ENCODE measurements at regions not wholly inside any gene's neighbourhood (a gene's known extent, or its start where the extent isn't known, plus 50 kb on each side); places are given as distances from the start of the nearest gene placed in this dataset.

DNA sequence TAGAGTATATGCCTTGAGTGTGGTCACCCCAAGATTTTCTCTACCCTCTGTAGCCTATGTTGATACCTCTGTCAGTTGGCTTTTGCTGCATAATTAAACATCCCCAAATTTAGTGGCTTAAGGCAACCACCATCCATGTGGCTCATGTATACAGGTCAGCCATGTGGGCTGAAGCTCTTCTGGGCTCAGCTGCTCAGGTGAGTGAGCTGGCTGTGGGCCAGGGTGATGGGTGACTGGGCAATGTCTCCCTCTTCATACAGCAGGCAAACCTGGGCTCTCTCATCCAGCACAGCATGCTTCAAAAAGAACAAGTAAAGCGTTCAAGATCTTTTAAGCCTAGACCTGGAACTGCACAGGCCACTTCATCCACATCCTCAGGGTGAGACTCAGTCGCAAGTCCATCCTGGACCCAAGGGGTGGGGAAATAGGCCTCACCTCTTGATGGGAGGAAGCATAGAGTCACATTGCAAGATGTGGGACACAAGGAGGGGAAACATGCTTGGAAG lies 188.2 kb upstream of the TAS2R1 start:
- Histone ChIP-seq H3K9me3 (no peaks in the 10 kb centered on the region), H3K4me3 (no peak overlapping the region), H3K4me2 (no peak overlapping the region), H3K4me1 (no peaks in the 10 kb centered on the region), H3K27ac (no peak overlapping the region)
- FAIRE-seq (no peak), DNase-seq (ENCODE audit: low read depth in 1 of 2, low spot score in 1 of 2) (no peak), ATAC-seq (no peak)
- ChIA-PET CTCF (no interaction called here), POLR2A (no interaction called here)
- TF ChIP-seq CHD2 (IDR thresholded peaks at IDR 0.05; ENCODE audit: low read length, partially characterized antibody) (no peak), KDM1A (IDR thresholded peaks at IDR 0.05; ENCODE audit: low read depth) (no peak), NPAS2 (CRISPR knock-in tag; IDR thresholded peaks at IDR 0.05; ENCODE audit: borderline replicate concordance) (no peak), EP300 (IDR thresholded peaks at IDR 0.05) (no peak), FOSB (CRISPR knock-in tag; IDR thresholded peaks at IDR 0.05) (no peak), CHD4 (IDR thresholded peaks at IDR 0.05; ENCODE audit: borderline replicate concordance) (no peak), EHF (CRISPR knock-in tag; IDR thresholded peaks at IDR 0.05) (no peak), HDAC2 (IDR thresholded peaks at IDR 0.05) (no peak), GATA3 (IDR thresholded peaks at IDR 0.05; ENCODE audit: borderline replicate concordance) (no peak), HOXB13 (CRISPR knock-in tag; IDR thresholded peaks at IDR 0.05; ENCODE audit: low read depth) (no peak), NFE2L2 (conservative IDR thresholded peaks at IDR 0.05; ENCODE audit: low read length) (no peak), HOXB5 (CRISPR knock-in tag; IDR thresholded peaks at IDR 0.05) (no peak), CEBPB (IDR thresholded peaks at IDR 0.05) (no peak), MAFK (IDR thresholded peaks at IDR 0.05; ENCODE audit: partially characterized antibody) (no peak), MAZ (IDR thresholded peaks at IDR 0.05; ENCODE audit: borderline replicate concordance, low read depth, low read length) (no peak), FOSL2 (IDR thresholded peaks at IDR 0.05) (no peak), FOSL2 (CRISPR knock-in tag; IDR thresholded peaks at IDR 0.05) (no peak)
- TF ChIP-seq, protein P1, sequence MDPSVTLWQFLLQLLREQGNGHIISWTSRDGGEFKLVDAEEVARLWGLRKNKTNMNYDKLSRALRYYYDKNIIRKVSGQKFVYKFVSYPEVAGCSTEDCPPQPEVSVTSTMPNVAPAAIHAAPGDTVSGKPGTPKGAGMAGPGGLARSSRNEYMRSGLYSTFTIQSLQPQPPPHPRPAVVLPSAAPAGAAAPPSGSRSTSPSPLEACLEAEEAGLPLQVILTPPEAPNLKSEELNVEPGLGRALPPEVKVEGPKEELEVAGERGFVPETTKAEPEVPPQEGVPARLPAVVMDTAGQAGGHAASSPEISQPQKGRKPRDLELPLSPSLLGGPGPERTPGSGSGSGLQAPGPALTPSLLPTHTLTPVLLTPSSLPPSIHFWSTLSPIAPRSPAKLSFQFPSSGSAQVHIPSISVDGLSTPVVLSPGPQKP (IDR thresholded peaks at IDR 0.05; ENCODE audit: low read depth, low read length): no peak
- TF ChIP-seq, protein P2, sequence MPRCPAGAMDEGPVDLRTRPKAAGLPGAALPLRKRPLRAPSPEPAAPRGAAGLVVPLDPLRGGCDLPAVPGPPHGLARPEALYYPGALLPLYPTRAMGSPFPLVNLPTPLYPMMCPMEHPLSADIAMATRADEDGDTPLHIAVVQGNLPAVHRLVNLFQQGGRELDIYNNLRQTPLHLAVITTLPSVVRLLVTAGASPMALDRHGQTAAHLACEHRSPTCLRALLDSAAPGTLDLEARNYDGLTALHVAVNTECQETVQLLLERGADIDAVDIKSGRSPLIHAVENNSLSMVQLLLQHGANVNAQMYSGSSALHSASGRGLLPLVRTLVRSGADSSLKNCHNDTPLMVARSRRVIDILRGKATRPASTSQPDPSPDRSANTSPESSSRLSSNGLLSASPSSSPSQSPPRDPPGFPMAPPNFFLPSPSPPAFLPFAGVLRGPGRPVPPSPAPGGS (IDR thresholded peaks at IDR 0.05): no peak
- TF ChIP-seq, protein P3, sequence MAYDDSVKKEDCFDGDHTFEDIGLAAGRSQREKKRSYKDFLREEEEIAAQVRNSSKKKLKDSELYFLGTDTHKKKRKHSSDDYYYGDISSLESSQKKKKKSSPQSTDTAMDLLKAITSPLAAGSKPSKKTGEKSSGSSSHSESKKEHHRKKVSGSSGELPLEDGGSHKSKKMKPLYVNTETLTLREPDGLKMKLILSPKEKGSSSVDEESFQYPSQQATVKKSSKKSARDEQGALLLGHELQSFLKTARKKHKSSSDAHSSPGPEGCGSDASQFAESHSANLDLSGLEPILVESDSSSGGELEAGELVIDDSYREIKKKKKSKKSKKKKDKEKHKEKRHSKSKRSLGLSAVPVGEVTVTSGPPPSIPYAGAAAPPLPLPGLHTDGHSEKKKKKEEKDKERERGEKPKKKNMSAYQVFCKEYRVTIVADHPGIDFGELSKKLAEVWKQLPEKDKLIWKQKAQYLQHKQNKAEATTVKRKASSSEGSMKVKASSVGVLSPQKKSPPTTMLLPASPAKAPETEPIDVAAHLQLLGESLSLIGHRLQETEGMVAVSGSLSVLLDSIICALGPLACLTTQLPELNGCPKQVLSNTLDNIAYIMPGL (CRISPR knock-in tag; IDR thresholded peaks at IDR 0.05; ENCODE audit: borderline replicate concordance): no peak
- TF ChIP-seq, protein P4, sequence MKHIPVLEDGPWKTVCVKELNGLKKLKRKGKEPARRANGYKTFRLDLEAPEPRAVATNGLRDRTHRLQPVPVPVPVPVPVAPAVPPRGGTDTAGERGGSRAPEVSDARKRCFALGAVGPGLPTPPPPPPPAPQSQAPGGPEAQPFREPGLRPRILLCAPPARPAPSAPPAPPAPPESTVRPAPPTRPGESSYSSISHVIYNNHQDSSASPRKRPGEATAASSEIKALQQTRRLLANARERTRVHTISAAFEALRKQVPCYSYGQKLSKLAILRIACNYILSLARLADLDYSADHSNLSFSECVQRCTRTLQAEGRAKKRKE (CRISPR knock-in tag; IDR thresholded peaks at IDR 0.05; ENCODE audit: low read depth): no peak
- 9% methylated on average over 2 of the region's 2 CpGs for WGBS (ENCODE audit: missing lambda C conversion rate)

DNA sequence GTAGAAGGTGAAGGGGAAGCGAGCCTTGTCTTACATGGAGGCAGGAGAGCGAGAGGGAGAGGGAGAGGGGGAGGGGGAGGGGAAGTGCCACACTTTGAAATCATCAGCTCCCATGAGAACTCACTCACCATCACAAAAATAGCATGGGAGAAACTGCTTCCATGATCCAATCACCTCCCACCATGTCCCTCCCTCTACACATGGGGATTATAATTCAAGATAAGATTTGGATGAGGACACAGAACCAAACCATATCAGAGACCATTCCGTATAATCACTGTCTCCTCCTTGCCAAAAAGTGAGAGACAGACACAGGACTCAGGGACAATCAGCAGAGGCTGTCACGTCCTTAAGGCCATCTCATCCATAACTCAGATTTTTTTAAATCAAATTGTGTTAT lies 187.7 kb upstream of the TAS2R1 start:
- Histone ChIP-seq H3K9me3 (no peaks in the 10 kb centered on the region), H3K27ac (no peak overlapping the region), H3K4me1 (no peaks in the 10 kb centered on the region), H3K4me3 (no peak overlapping the region), H3K4me2 (no peak overlapping the region)
- ATAC-seq: no peak
- no peak for FAIRE-seq
- 2% methylated on average over 4 of the region's 4 CpGs for WGBS (ENCODE audit: missing lambda C conversion rate)
- ChIA-PET CTCF (no interaction called here), POLR2A (no interaction called here)
- DNase-seq (ENCODE audit: low read depth in 1 of 2, low spot score in 1 of 2): no peak
- TF ChIP-seq GATA3 (IDR thresholded peaks at IDR 0.05; ENCODE audit: borderline replicate concordance) (no peak), JUN (IDR thresholded peaks at IDR 0.05) (no peak), NFE2L2 (conservative IDR thresholded peaks at IDR 0.05; ENCODE audit: low read length) (no peak), HOXB5 (CRISPR knock-in tag; IDR thresholded peaks at IDR 0.05) (no peak), EHMT2 (IDR thresholded peaks at IDR 0.05; ENCODE audit: low read depth) (no peak), ZFP36 (IDR thresholded peaks at IDR 0.05; ENCODE audit: borderline replicate concordance, partially characterized antibody) (no peak), TP53 (CRISPR knock-in tag; IDR thresholded peaks at IDR 0.05) (no peak), CBX2 (IDR thresholded peaks at IDR 0.05; ENCODE audit: borderline replicate concordance, low read depth) (no peak), EP300 (IDR thresholded peaks at IDR 0.05) (no peak)
- TF ChIP-seq, protein P5, sequence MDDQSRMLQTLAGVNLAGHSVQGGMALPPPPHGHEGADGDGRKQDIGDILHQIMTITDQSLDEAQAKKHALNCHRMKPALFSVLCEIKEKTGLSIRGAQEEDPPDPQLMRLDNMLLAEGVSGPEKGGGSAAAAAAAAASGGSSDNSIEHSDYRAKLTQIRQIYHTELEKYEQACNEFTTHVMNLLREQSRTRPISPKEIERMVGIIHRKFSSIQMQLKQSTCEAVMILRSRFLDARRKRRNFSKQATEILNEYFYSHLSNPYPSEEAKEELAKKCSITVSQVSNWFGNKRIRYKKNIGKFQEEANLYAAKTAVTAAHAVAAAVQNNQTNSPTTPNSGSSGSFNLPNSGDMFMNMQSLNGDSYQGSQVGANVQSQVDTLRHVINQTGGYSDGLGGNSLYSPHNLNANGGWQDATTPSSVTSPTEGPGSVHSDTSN (IDR thresholded peaks at IDR 0.05): no peak
- TF ChIP-seq, protein P6, sequence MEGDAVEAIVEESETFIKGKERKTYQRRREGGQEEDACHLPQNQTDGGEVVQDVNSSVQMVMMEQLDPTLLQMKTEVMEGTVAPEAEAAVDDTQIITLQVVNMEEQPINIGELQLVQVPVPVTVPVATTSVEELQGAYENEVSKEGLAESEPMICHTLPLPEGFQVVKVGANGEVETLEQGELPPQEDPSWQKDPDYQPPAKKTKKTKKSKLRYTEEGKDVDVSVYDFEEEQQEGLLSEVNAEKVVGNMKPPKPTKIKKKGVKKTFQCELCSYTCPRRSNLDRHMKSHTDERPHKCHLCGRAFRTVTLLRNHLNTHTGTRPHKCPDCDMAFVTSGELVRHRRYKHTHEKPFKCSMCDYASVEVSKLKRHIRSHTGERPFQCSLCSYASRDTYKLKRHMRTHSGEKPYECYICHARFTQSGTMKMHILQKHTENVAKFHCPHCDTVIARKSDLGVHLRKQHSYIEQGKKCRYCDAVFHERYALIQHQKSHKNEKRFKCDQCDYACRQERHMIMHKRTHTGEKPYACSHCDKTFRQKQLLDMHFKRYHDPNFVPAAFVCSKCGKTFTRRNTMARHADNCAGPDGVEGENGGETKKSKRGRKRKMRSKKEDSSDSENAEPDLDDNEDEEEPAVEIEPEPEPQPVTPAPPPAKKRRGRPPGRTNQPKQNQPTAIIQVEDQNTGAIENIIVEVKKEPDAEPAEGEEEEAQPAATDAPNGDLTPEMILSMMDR (IDR thresholded peaks at IDR 0.05): no peak
- TF ChIP-seq, protein P2 (IDR thresholded peaks at IDR 0.05): no peak
- TF ChIP-seq, protein P7, sequence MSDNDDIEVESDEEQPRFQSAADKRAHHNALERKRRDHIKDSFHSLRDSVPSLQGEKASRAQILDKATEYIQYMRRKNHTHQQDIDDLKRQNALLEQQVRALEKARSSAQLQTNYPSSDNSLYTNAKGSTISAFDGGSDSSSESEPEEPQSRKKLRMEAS (IDR thresholded peaks at IDR 0.05): no peak
